RWPE1 (cell line): ENCODE measurements at regions not wholly inside any gene's neighbourhood (a gene's known extent, or its start where the extent isn't known, plus 50 kb on each side); places are given as distances from the start of the nearest gene placed in this dataset.

Source experiments
- CTCF ChIA-PET: fragments of 350-600 bp; sonication (Branson Sonifier 250); formaldehyde crosslinking; extraction: SDS; loops from one replicate; lab custom pipeline; 2021; lab: Yijun Ruan, JAX
- POLR2A ChIA-PET: fragments of 400-600 bp; formaldehyde crosslinking; extraction: SDS; loops from one replicate; lab custom pipeline; 2020; ENCODE audit warnings: antibody characterized with exemption; ENCODE audit not compliant: low non-redundant PET; lab: Yijun Ruan, JAX
- DNase-seq: peaks from one replicate; pipeline ENCODE4 v3.0.0; 2012; ENCODE audit warnings: low spot score
- H3K27ac ChIP-seq: fragments of 450-650 bp; 2 replicates; pipeline ENCODE4 v1.5.1; 2017
- TF ChIP-seq, protein P1 (sequence below): fragments of 450-650 bp; conservative IDR thresholded peaks from 2 replicates; pipeline ENCODE4 v1.5.1; 2017; ENCODE audit warnings: low read depth, mild to moderate bottlenecking

DNA sequence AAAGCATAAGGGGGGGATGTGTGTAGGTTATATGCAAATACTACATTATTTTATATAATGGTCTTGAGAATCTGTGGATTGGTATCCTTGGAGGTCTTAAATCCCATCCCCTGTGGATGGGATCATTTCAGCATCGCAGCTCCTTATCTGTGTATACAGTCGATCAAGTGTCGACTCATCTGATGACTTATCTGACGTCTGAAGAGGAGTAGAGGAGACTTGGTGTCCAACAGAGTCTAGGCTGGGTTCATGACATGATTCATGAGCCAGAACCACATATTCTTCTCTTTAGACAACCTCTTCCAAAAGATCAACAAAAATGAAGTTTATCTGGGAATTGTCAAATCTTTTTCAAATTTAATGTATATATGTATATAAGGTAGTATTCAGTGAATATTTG lies 220.7 kb downstream of the NR2F2 start:
- DNase-seq = no peak
- TF ChIP-seq, protein P1, sequence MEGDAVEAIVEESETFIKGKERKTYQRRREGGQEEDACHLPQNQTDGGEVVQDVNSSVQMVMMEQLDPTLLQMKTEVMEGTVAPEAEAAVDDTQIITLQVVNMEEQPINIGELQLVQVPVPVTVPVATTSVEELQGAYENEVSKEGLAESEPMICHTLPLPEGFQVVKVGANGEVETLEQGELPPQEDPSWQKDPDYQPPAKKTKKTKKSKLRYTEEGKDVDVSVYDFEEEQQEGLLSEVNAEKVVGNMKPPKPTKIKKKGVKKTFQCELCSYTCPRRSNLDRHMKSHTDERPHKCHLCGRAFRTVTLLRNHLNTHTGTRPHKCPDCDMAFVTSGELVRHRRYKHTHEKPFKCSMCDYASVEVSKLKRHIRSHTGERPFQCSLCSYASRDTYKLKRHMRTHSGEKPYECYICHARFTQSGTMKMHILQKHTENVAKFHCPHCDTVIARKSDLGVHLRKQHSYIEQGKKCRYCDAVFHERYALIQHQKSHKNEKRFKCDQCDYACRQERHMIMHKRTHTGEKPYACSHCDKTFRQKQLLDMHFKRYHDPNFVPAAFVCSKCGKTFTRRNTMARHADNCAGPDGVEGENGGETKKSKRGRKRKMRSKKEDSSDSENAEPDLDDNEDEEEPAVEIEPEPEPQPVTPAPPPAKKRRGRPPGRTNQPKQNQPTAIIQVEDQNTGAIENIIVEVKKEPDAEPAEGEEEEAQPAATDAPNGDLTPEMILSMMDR = no peak
- POLR2A ChIA-PET = no interaction called here
- CTCF ChIA-PET = no interaction called here
- H3K27ac ChIP-seq = no peak overlapping the region

DNA sequence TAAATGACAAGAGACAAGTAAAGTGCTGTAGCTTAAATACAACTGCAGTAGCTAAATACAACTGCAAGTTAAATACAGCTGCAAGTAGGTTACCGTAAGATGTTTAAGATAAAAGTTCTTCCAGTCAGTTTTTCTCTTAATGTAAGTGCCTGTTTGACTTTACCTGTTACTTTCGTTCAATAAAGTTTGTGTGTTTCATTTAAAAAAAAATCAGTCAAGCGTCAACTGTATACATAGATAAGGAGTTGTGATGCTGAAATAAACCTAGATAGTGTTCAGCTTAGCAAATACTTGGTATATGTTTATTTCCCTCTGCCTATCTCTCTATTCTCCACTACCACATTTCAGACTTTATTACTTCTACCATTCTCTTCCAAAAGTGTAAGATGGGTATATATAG lies 221.2 kb downstream of the NR2F2 start:
- CTCF ChIA-PET = no interaction called here
- POLR2A ChIA-PET = no interaction called here

GRCh38 chr15:96553006-96553405 lies 222.5 kb downstream of the NR2F2 start:
- TF ChIP-seq, protein P1 = no peak
- ChIA-PET POLR2A (no interaction called here), CTCF (interaction anchor here (0.8 kb wide), 1 partner anchor 91 kb away, joined by 3 read pairs; no protein-coding TSS in a partner anchor)
- DNase-seq = no peak
- no peak overlapping the region for H3K27ac ChIP-seq

More for the DNA sequence above, 221.2 kb downstream of the NR2F2 start:
- no peak for DNase-seq
- TF ChIP-seq, protein P1 = no peak
- H3K27ac ChIP-seq = no peak overlapping the region

GRCh38 chr15:96553451-96553850 lies 223.0 kb downstream of the NR2F2 start:
- TF ChIP-seq, protein P1 = no peak
- CTCF ChIA-PET = interaction anchor here (0.8 kb wide), 1 partner anchor 91 kb away, joined by 3 read pairs; no protein-coding TSS in a partner anchor

GRCh38 chr15:96553931-96554330 lies 223.4 kb downstream of the NR2F2 start:
- no peak for DNase-seq
- CTCF ChIA-PET = no interaction called here
- H3K27ac ChIP-seq = no peak overlapping the region
- TF ChIP-seq, protein P1 = no peak
- POLR2A ChIA-PET = no interaction called here

More at GRCh38 chr15:96553451-96553850, 223.0 kb downstream of the NR2F2 start:
- POLR2A ChIA-PET = no interaction called here
- no peak overlapping the region for H3K27ac ChIP-seq
- DNase-seq = no peak

DNA sequence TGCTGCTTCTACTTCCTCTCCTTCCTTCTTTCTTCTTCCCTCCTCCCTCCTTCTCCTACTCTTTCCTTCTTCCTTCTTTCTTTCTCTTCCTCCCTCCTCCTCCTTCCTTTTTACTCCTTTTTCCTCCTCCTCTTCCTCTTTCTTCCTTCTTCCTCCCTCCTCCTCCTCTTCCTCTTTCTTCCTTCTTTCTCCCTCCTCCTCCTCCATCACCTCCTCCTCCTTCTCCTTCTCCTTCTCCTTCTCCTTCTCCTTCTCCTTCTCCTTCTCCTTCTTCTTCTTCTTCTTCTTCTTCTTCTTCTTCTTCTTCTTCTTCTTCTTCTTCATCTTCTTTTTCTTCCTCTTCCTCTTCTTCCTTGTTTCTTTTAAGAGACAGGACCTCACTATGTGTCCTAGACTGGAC lies 224.0 kb downstream of the NR2F2 start:
- DNase-seq = no peak
- TF ChIP-seq, protein P1 = no peak
- ChIA-PET POLR2A (no interaction called here), CTCF (no interaction called here)
- no peak overlapping the region for H3K27ac ChIP-seq
